ENCODE measurements at regions not wholly inside any gene's neighbourhood (a gene's known extent, or its start where the extent isn't known, plus 50 kb on each side); places are given as distances from the start of the nearest gene placed in this dataset.

DNA sequence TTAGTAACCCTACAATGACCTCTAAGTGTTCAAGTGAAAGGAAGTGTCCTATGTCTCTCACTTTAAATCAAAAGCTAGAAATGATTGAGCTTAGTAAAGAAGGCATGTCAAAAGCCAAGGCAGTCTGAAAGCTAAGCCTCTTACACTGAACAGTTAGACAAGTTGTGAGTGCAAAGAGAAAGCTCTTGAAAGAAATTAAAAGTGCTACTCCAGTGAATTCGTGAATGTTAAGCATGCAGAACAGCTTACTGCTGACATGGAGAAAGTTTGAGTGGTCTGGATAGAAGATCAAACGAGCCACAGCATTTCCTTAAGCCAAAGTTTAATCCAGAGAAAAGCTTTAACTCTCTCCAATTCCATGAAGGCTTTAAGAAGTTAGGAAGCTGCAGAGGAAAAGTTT lies 373.7 kb downstream of the NR4A2 start:
- Histone ChIP-seq H4K5ac (ENCODE audit: insufficient read length, low read depth, low read length) (no peak overlapping the region), H2BK15ac (ENCODE audit: low read length) (no peak overlapping the region), H3K14ac (ENCODE audit: insufficient read length) (no peak overlapping the region), H3K9me3 (ENCODE audit: insufficient read depth in 2 of 2, low read depth in 1 of 2, low read length in 1 of 2) (no peaks in the 10 kb centered on the region), H3K23ac (ENCODE audit: insufficient read length) (no peak overlapping the region), H2AFZ (ENCODE audit: low read length) (no peak overlapping the region), H3K4me3 (ENCODE audit: extremely low read depth in 1 of 4, insufficient read depth in 2 of 4, low read depth in 3 of 4, low read length in 4 of 4) (no peak overlapping the region), H3K23me2 (ENCODE audit: low read depth, low read length) (no peaks in the 10 kb centered on the region), H3K27me3 (replicated peaks in 1 of 4; ENCODE audit: control insufficient read depth in 3 of 4, extremely low read depth in 1 of 4, insufficient read depth in 3 of 4, low read length in 3 of 4) (no peaks in the 10 kb centered on the region), H3K79me2 (ENCODE audit: control insufficient read depth in 1 of 2, insufficient read depth in 2 of 2, low read length in 2 of 2) (no peaks in the 10 kb centered on the region), H3K4ac (replicated peaks; ENCODE audit: insufficient read length, low read depth, low read length) (no peak overlapping the region), H2BK5ac (ENCODE audit: low read depth, low read length) (no peak overlapping the region), H3K18ac (ENCODE audit: extremely low read depth, low read length) (no peak overlapping the region), H3K4me1 (replicated peaks in 1 of 4; ENCODE audit: control insufficient read depth in 3 of 4, insufficient read depth in 4 of 4, low read length in 3 of 4) (no peaks in the 10 kb centered on the region), H3K27ac (ENCODE audit: low read depth, low read length) (no peak overlapping the region), H2BK120ac (replicated peaks; ENCODE audit: low read depth, low read length) (no peak overlapping the region), H3K56ac (replicated peaks; ENCODE audit: insufficient read length, low read depth, low read length) (no peak overlapping the region), H3K9ac (replicated peaks in 1 of 4; ENCODE audit: extremely low read depth in 1 of 4, low read depth in 3 of 4, low read length in 3 of 4) (no peak overlapping the region), H3K79me1 (ENCODE audit: low read depth, low read length) (no peaks in the 10 kb centered on the region), H3K4me2 (ENCODE audit: insufficient read depth in 1 of 2, low read depth in 2 of 2, low read length in 2 of 2) (no peak overlapping the region), H2AK5ac (ENCODE audit: low read depth, low read length) (no peak overlapping the region), H4K8ac (ENCODE audit: extremely low read depth, insufficient read depth, low read length) (no peak overlapping the region), H3K36me3 (ENCODE audit: control insufficient read depth in 2 of 4, insufficient read depth in 4 of 4, low read length in 3 of 4) (no peaks in the 10 kb centered on the region), H2BK12ac (ENCODE audit: low read depth, low read length) (no peak overlapping the region), H4K20me1 (replicated peaks in 1 of 2; ENCODE audit: control insufficient read depth in 1 of 2, insufficient read depth in 2 of 2, low read length in 2 of 2) (no peaks in the 10 kb centered on the region), H4K91ac (replicated peaks; ENCODE audit: insufficient read length, low read length) (no peak overlapping the region), H2BK20ac (ENCODE audit: low read length) (no peak overlapping the region)
- 81% methylated on average over 2 of the region's 2 CpGs; no CpG with 5 or more reads in 1 of the 2 experiments for WGBS, 2 experiments (ENCODE audit: extremely low coverage in 1 of 2, insufficient coverage in 1 of 2, insufficient read length in 1 of 2, insufficient replicate concordance in 2 of 2, low coverage in 1 of 2, low lambda C conversion rate in 2 of 2, missing lambda C conversion rate in 1 of 2)
- ChIA-PET POLR2A (ENCODE audit: partially characterized antibody) (interaction anchor here (1.1 kb wide), 1 partner anchor 51 kb away, joined by 4 read pairs; no protein-coding TSS in a partner anchor), CTCF (ENCODE audit: partially characterized antibody) (interaction anchor here (0.7 to 1.3 kb wide), 3 partner anchors 67 to 118 kb away, joined by 3 to 4 read pairs (median 3); no protein-coding TSS in a partner anchor)
- no peak for FAIRE-seq
- DNase-seq (ENCODE audit: low read depth in 1 of 2, low spot score in 2 of 2), result no peak
- no peak for TF ChIP-seq SRF (IDR thresholded peaks at IDR 0.05; ENCODE audit: low read depth, low read length)
- no peak for TF ChIP-seq POU5F1 (IDR thresholded peaks at IDR 0.05; ENCODE audit: low read depth, low read length)
- no peak for TF ChIP-seq ZNF274 (IDR thresholded peaks at IDR 0.05; ENCODE audit: borderline replicate concordance, extremely low read depth, low read length)
- TF ChIP-seq NANOG (IDR thresholded peaks at IDR 0.05; ENCODE audit: insufficient read depth, low read depth, low read length, poor library complexity, severe bottlenecking), result no peak
- no peak for TF ChIP-seq SAP30 (IDR thresholded peaks at IDR 0.05; ENCODE audit: insufficient read depth, insufficient replicate concordance, low read length)
- no peak for TF ChIP-seq CBX5 (IDR thresholded peaks at IDR 0.05; ENCODE audit: low read depth, low read length)
- no peak for TF ChIP-seq GTF2F1 (IDR thresholded peaks at IDR 0.05; ENCODE audit: borderline replicate concordance, low read depth, low read length)
- TF ChIP-seq SP1 (IDR thresholded peaks at IDR 0.05; ENCODE audit: low read depth, low read length), result no peak
- TF ChIP-seq YY1 (IDR thresholded peaks at IDR 0.05; ENCODE audit: low read depth, low read length), result no peak
- TF ChIP-seq JUND (IDR thresholded peaks at IDR 0.05; ENCODE audit: low read length), result no peak
- no peak for TF ChIP-seq SIRT6 (IDR thresholded peaks at IDR 0.05; ENCODE audit: low read length)
- TF ChIP-seq RNF2 (IDR thresholded peaks at IDR 0.05; ENCODE audit: borderline replicate concordance, low read depth, low read length, missing control alignments, poor library complexity, severe bottlenecking), result no peak
- TF ChIP-seq, protein P1, sequence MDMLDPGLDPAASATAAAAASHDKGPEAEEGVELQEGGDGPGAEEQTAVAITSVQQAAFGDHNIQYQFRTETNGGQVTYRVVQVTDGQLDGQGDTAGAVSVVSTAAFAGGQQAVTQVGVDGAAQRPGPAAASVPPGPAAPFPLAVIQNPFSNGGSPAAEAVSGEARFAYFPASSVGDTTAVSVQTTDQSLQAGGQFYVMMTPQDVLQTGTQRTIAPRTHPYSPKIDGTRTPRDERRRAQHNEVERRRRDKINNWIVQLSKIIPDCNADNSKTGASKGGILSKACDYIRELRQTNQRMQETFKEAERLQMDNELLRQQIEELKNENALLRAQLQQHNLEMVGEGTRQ (IDR thresholded peaks at IDR 0.05; ENCODE audit: low read length), result no peak
- TF ChIP-seq CTBP2 (IDR thresholded peaks at IDR 0.05; ENCODE audit: borderline replicate concordance, insufficient read depth, insufficient read length, low read length), result no peak

Measured in H1 (cell line).